ENCODE measurements at regions not wholly inside any gene's neighbourhood (a gene's known extent, or its start where the extent isn't known, plus 50 kb on each side); places are given as distances from the start of the nearest gene placed in this dataset.

DNA sequence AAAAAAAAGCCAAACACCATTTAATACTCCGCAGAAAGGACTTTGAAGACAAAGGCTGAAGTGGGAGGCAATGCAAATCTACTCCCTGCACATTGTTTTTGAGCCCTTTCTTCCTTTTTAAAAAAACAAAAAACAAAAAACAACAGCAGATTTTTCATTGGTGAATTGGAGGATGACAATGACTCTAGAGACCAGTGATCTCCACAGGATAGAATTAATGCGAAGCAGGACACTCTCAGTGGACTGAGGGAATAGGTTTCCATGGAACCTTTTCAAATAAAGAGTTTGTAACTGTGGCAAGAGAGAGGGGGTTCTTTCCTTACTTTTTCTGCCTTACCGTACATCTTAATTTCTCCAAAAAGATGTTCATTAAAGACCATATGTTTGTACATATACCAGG is 371.0 kb downstream of the MEIS1 start:
- TF ChIP-seq, protein P1, sequence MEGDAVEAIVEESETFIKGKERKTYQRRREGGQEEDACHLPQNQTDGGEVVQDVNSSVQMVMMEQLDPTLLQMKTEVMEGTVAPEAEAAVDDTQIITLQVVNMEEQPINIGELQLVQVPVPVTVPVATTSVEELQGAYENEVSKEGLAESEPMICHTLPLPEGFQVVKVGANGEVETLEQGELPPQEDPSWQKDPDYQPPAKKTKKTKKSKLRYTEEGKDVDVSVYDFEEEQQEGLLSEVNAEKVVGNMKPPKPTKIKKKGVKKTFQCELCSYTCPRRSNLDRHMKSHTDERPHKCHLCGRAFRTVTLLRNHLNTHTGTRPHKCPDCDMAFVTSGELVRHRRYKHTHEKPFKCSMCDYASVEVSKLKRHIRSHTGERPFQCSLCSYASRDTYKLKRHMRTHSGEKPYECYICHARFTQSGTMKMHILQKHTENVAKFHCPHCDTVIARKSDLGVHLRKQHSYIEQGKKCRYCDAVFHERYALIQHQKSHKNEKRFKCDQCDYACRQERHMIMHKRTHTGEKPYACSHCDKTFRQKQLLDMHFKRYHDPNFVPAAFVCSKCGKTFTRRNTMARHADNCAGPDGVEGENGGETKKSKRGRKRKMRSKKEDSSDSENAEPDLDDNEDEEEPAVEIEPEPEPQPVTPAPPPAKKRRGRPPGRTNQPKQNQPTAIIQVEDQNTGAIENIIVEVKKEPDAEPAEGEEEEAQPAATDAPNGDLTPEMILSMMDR (IDR thresholded peaks at IDR 0.05), result no peak
- no peak for TF ChIP-seq POLR2A (IDR thresholded peaks at IDR 0.05)

Measured in Peyer's patch (tissue), 4 donors.